Type B pancreatic cell (in vitro differentiated cells): ENCODE measurements at regions not wholly inside any gene's neighbourhood (a gene's known extent, or its start where the extent isn't known, plus 50 kb on each side); places are given as distances from the start of the nearest gene placed in this dataset.

Source experiments
- DNase-seq: peaks from one replicate; pipeline ENCODE4 v3.0.0; 2021; ENCODE audit warnings: mixed read lengths; ENCODE audit not compliant: unreplicated experiment; ENCODE audit errors: extremely low spot score
- H3K27ac Mint-ChIP-seq: 2 replicates; pipeline ENCODE4 v1.8.0; 2021; ENCODE audit warnings: mild to moderate bottlenecking, mixed read lengths
- H3K27me3 Mint-ChIP-seq: 2 replicates; pipeline ENCODE4 v1.8.0; 2021; ENCODE audit warnings: mixed read lengths
- H3K36me3 Mint-ChIP-seq: 2 replicates; pipeline ENCODE4 v1.8.0; 2021; ENCODE audit warnings: mixed read lengths
- H3K4me1 Mint-ChIP-seq: one replicate; pipeline ENCODE4 v1.8.0; 2021; ENCODE audit warnings: mixed read lengths; ENCODE audit not compliant: unreplicated experiment
- H3K4me3 Mint-ChIP-seq: 2 replicates; pipeline ENCODE4 v1.8.0; 2021; ENCODE audit warnings: mild to moderate bottlenecking, mixed read lengths
- H3K9me3 Mint-ChIP-seq: 2 replicates; pipeline ENCODE4 v1.8.0; 2021; ENCODE audit warnings: mixed read lengths
- CTCF ChIP-seq: fragments of 200-600 bp; sonication (generic); conservative IDR thresholded peaks from 2 replicates; pipeline ENCODE4 v1.5.0; 2021; ENCODE audit warnings: antibody characterized with exemption, mild to moderate bottlenecking

DNA sequence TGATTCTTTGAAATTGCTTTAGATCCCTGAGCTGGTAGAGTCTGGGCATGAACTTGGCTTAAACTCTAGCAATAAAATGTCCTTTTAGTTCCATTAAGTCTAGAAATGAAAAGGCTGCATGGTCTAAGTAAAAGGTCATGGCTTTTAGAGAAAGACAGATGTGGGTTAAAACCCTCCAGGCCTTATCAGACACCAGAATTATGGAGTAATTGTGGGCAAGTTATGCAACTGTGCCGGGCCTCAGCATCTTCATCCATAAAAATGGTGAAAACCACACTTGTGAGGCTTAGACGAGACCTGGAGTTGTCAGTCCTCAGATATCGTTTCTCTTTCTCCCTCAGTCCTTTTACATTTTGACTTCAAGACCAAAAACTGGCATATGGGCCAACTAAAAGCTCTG, 597.9 kb upstream of the KIRREL3 start:
- DNase-seq: no peak
- TF ChIP-seq CTCF: no peak
- Mint-ChIP-seq H3K4me3 (no peak overlapping the region), H3K27me3 (peaks cover 4% of the 10 kb centered on the region), H3K27ac (no peak overlapping the region), H3K36me3 (no peaks in the 10 kb centered on the region), H3K4me1 (peaks cover 5% of the 10 kb centered on the region), H3K9me3 (peaks cover 6% of the 10 kb centered on the region)

- Mint-ChIP-seq H3K9me3 (peaks cover 6% of the 10 kb centered on the region), H3K36me3 (no peaks in the 10 kb centered on the region), H3K4me3 (no peak overlapping the region), H3K4me1 (peaks cover 5% of the 10 kb centered on the region), H3K27me3 (no peaks in the 10 kb centered on the region), H3K27ac (no peak overlapping the region)
- no peak for TF ChIP-seq CTCF
- no peak for DNase-seq
Measured at GRCh38 chr11:127596433-127596832, 595.9 kb upstream of the KIRREL3 start.

- no peak for DNase-seq
- Mint-ChIP-seq H3K36me3 (no peaks in the 10 kb centered on the region), H3K4me1 (peaks cover 8% of the 10 kb centered on the region), H3K27me3 (peaks cover 3% of the 10 kb centered on the region), H3K4me3 (no peak overlapping the region), H3K27ac (no peak overlapping the region), H3K9me3 (peaks cover 6% of the 10 kb centered on the region)
- no peak for TF ChIP-seq CTCF
Measured at GRCh38 chr11:127592371-127592770, 591.8 kb upstream of the KIRREL3 start.

GRCh38 chr11:127590314-127590713, 589.7 kb upstream of the KIRREL3 start:
- no peak for TF ChIP-seq CTCF
- Mint-ChIP-seq H3K27me3 (peaks cover 3% of the 10 kb centered on the region), H3K4me3 (no peak overlapping the region), H3K27ac (no peak overlapping the region), H3K4me1 (peaks cover 4% of the 10 kb centered on the region), H3K36me3 (no peaks in the 10 kb centered on the region), H3K9me3 (no peaks in the 10 kb centered on the region)
- no peak for DNase-seq

DNA sequence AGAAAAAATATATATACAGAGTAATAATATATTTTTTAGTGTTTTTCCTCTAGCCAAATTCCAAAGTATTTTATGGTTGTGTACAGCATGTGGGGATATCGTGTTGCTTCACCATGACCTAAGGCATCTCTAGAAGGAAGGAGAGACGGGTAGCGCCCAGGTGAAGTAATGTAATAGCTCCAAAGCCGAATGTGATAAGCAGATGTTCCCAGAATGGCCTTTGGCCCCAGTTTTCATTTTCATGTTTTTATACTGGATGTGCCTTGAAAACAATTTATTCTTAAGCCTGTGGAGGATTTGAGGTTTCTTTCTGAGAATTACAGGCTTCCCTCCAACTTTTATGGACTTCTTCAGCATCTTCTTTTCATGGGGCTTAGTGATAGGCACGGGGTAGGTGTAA, 587.9 kb upstream of the KIRREL3 start:
- peaks cover 4% of the 10 kb centered on the region for H3K4me1 Mint-ChIP-seq
- TF ChIP-seq CTCF: no peak
- H3K27me3 Mint-ChIP-seq: peaks cover 3% of the 10 kb centered on the region
- no peak overlapping the region for H3K27ac Mint-ChIP-seq
- no peaks in the 10 kb centered on the region for H3K36me3 Mint-ChIP-seq
- H3K4me3 Mint-ChIP-seq: no peak overlapping the region
- H3K9me3 Mint-ChIP-seq: no peaks in the 10 kb centered on the region
- no peak for DNase-seq

DNA sequence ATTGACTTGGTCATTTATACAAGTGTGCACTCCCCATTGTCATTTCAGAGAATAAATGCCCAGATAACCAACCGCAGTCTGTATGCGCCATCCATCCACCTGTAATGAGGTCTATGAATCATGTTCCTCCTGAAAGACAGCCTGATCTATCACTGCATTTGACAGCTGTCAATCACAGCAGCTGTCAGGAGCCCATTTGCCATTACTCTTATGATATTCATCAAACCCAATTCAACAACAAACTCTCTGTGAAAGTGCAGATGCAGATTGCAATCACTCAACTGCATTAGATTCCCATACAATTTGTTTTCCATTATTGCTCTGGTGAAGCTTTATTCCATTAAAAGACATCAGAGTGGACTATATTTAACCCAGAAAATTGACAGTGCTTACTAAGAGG, 586.9 kb upstream of the KIRREL3 start:
- no peak overlapping the region for H3K4me3 Mint-ChIP-seq
- peaks cover 3% of the 10 kb centered on the region for H3K27me3 Mint-ChIP-seq
- DNase-seq: no peak
- H3K9me3 Mint-ChIP-seq: no peaks in the 10 kb centered on the region
- H3K27ac Mint-ChIP-seq: no peak overlapping the region
- H3K4me1 Mint-ChIP-seq: peaks cover 4% of the 10 kb centered on the region
- TF ChIP-seq CTCF: no peak
- H3K36me3 Mint-ChIP-seq: no peaks in the 10 kb centered on the region
